ENCODE measurements at regions not wholly inside any gene's neighbourhood (a gene's known extent, or its start where the extent isn't known, plus 50 kb on each side); places are given as distances from the start of the nearest gene placed in this dataset.

GRCh38 chr13:77480066-77480465 lies 55.4 kb upstream of the SCEL start:
- no peak overlapping the region for H3K4me3 ChIP-seq (ENCODE audit: low read depth, low read length)
- TF ChIP-seq CTCF (IDR thresholded peaks at IDR 0.05; ENCODE audit: insufficient read depth, low read length): no peak
- no peak for DNase-seq (ENCODE audit: low read depth)

GRCh38 chr13:77479326-77479725 lies 56.2 kb upstream of the SCEL start:
- no peak overlapping the region for H3K4me3 ChIP-seq (ENCODE audit: low read depth, low read length)
- DNase-seq (ENCODE audit: low read depth): no peak
- TF ChIP-seq CTCF (IDR thresholded peaks at IDR 0.05; ENCODE audit: insufficient read depth, low read length): no peak

GRCh38 chr13:77477299-77477848 lies 58.1 kb upstream of the SCEL start:
- no peak for DNase-seq (ENCODE audit: low read depth)
- H3K4me3 ChIP-seq (ENCODE audit: low read depth, low read length): no peak overlapping the region
- no peak for TF ChIP-seq CTCF (IDR thresholded peaks at IDR 0.05; ENCODE audit: insufficient read depth, low read length)

GRCh38 chr13:77476456-77476855 lies 59.0 kb upstream of the SCEL start:
- no peak overlapping the region for H3K4me3 ChIP-seq (ENCODE audit: low read depth, low read length)
- DNase-seq (ENCODE audit: low read depth): no peak
- no peak for TF ChIP-seq CTCF (IDR thresholded peaks at IDR 0.05; ENCODE audit: insufficient read depth, low read length)

- no peak for DNase-seq (ENCODE audit: low read depth)
- no peak for TF ChIP-seq CTCF (IDR thresholded peaks at IDR 0.05; ENCODE audit: insufficient read depth, low read length)
- no peak overlapping the region for H3K4me3 ChIP-seq (ENCODE audit: low read depth, low read length)
Measured at GRCh38 chr13:77475345-77476084, 60.0 kb upstream of the SCEL start.

- TF ChIP-seq CTCF (IDR thresholded peaks at IDR 0.05; ENCODE audit: insufficient read depth, low read length): no peak
- H3K4me3 ChIP-seq (ENCODE audit: low read depth, low read length): no peak overlapping the region
- peak; percentile 43 for DNase-seq (ENCODE audit: low read depth)
Measured at GRCh38 chr13:77470986-77471385, 64.5 kb upstream of the SCEL start.
